HFF-Myc (cell line): ENCODE measurements at regions not wholly inside any gene's neighbourhood (a gene's known extent, or its start where the extent isn't known, plus 50 kb on each side); places are given as distances from the start of the nearest gene placed in this dataset.

Source experiments
- DNase-seq: peaks from one replicate; pipeline ENCODE4 v3.0.0-alpha.2; 2011; ENCODE audit warnings: low read depth; ENCODE audit errors: extremely low read depth
- H3K4me3 ChIP-seq: replicated peaks from 2 replicates; pipeline ENCODE4 v1.5.1; 2011; ENCODE audit warnings: low read depth, mild to moderate bottlenecking, control low read depth, low read length
- TF ChIP-seq, protein P1 (sequence below): IDR thresholded peaks from 2 replicates; pipeline ENCODE4 v1.5.1; 2012; ENCODE audit warnings: mild to moderate bottlenecking, low read depth, low read length, control low read depth; ENCODE audit errors: missing control alignments

DNA sequence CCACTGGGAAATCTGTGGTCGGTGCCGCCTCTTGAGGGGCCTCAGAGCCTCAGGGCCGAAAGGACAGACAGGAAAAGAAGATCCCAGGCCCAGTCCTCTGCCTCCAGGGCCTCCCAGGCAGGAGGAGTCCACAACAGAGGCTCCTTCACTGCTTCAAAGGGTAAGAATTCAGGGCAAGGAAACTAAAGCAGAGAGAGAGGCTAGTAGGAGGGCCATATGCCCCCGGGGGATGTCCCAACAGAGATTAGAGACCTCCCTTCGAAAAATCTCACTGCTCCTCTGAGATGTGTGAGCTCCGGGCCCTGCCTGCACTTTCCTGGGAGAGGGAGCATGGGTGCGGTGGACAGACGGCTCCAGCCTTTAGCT lies 465.9 kb downstream of the NPHP4 start:
- no peak overlapping the region for H3K4me3 ChIP-seq
- TF ChIP-seq, protein P1, sequence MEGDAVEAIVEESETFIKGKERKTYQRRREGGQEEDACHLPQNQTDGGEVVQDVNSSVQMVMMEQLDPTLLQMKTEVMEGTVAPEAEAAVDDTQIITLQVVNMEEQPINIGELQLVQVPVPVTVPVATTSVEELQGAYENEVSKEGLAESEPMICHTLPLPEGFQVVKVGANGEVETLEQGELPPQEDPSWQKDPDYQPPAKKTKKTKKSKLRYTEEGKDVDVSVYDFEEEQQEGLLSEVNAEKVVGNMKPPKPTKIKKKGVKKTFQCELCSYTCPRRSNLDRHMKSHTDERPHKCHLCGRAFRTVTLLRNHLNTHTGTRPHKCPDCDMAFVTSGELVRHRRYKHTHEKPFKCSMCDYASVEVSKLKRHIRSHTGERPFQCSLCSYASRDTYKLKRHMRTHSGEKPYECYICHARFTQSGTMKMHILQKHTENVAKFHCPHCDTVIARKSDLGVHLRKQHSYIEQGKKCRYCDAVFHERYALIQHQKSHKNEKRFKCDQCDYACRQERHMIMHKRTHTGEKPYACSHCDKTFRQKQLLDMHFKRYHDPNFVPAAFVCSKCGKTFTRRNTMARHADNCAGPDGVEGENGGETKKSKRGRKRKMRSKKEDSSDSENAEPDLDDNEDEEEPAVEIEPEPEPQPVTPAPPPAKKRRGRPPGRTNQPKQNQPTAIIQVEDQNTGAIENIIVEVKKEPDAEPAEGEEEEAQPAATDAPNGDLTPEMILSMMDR = no peak
- no peak for DNase-seq

DNA sequence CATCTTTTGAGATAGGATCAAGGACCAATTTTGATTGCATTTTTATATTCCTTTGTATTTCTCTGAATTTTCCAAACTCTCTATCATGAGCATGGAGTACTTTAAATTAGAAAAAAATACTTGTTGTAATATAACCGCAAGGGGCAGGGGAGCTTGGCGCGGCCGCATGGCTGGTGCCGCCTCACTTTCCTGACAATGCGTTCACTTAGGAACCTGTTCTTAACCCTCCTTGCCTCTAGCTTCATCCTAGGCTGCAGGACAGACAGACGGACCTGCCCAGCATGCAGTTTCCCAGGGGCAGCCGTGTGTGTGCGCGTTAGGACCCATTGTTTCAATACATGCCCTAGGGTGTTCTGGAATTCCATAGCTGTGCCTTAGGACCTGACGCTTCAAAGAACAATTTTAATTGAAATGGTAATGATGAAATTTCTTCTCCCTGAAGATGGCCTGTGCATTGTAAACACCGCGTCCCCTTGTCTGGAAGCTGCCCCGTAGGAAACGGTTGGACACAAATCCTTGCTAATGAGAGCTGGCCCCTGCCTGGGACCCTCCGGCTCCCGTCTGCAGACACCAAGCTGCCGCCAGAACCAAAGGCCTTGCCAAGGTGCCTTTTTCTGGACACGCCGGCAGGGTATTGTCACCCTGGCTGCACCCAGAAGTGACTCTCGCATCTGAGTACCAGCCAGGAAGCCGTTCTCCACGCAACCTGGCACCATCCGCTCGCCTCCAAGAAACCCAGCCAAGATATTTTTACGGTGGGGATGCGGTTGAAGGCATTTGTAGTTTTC lies 466.4 kb downstream of the NPHP4 start:
- no peak for DNase-seq
- H3K4me3 ChIP-seq = no peak overlapping the region
- TF ChIP-seq, protein P1 = no peak

DNA sequence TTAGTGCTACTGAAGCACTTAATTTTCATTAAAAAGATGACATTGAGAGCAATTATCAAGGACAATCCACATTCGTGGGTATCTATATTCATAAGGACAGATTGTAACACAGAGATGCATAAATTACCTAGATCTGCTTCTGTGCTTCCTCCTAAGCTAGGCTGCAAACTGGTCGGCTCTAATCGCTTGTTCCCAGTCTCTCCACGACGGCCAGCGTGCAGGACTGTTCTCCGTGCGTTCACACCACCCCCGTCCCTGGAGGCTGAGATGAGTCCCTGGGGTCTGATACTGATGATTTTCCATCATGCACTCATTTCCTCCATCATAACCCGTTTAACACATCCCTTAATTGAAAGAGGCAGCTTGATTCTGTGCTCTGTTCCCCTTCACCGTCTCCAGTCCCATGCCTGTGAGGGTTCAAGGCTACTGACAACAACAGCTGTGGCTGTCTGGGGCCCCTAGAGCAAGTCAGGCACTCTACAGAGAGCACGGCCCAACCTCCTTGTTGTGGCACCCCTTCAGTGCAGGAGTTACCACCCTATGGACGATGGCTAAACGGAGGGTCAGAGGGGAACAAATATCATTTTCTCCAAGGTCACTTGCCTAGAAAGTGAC lies 469.6 kb downstream of the NPHP4 start:
- TF ChIP-seq, protein P1 = no peak
- no peak for DNase-seq
- no peak overlapping the region for H3K4me3 ChIP-seq

DNA sequence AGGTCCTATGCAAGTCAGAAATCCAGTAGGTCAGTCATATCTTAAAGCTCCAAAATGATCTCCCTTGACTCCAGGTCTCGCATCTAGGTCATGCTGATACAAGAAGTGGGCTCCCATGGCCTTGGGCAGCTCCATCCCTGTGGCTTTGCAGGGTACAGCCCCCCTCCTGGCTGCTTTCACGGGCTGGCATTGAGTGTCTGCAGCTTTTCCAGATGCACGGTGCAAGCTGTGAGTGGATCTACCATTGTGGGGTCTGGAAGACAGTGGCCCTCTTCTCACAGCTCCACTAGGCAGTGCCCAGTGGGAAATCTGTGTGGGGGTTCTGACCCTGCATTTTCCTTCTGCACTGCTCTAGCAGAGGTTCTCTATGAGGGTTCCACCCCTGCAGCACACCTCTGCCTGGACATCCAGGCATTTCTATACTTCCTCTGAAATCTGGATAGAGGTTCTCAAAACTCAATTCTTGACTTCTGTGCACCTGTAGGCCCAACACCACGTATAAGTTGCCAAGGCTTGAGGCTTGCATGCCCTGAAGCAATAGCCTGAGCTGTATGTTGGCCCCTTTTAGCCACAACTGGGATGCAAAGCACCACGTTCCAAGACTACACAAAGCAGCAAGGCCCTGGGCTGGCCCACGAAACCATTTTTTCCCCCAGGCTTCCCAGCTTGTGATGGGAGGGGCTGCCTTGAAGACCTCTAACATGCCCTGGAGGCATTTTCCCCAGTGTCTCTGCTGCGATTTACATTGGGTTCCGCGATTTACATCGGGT lies 472.7 kb downstream of the NPHP4 start:
- no peak overlapping the region for H3K4me3 ChIP-seq
- no peak for DNase-seq
- TF ChIP-seq, protein P1 = no peak

DNA sequence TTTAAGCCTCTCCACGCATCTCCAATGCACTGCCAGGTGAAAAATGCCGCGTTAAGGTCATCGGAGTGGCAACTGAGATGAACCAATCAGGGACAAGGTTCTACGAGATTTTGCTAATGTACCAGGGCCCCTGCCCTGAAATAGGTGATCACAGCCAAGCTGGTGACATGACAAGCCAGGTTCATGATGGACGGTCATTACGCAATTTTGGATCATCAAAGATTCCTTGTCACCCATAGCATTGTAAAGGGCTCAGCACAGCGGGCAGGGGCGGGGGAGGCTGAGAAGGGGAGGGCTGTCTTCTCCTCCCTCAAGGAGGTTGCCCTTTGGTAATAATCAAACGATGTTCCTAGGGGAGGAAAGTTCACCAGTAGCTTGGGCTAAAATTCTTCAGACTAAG lies 475.5 kb downstream of the NPHP4 start:
- TF ChIP-seq, protein P1 = no peak
- no peak for DNase-seq
- no peak overlapping the region for H3K4me3 ChIP-seq

DNA sequence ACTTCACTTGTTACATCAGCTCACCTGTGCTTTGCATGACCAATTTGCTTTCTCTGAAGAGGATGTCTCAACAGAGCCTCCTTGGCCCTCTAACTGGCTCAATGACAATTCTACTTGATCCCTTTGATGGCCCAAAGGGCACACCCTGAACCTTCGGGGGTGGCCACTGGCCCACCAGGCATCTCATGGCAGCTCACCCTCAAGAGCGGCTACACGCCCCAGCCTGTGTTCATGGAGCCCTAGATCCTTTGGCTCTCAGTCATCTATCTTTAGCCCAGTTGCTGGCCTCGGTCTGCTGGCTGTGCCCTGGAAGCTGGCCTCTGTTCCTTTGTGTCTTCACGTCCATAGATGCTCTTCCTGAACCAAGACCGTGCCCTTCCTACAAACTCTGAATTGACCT lies 476.7 kb downstream of the NPHP4 start:
- no peak overlapping the region for H3K4me3 ChIP-seq
- no peak for DNase-seq
- TF ChIP-seq, protein P1 = no peak
